DND-41 (cell line): ENCODE measurements at regions not wholly inside any gene's neighbourhood (a gene's known extent, or its start where the extent isn't known, plus 50 kb on each side); places are given as distances from the start of the nearest gene placed in this dataset.
"Not testable (repeated sequence)": the region's sequence is repeated elsewhere in the genome, so short reads cannot be mapped to it uniquely, and the experiment has no call there.

Source experiments
- ATAC-seq: fragments of 200-7000 bp; cut with Tn5 transposase; 3 replicates; pipeline ENCODE4 v1.9.1; 2021; ENCODE audit warnings: low read depth; ENCODE audit not compliant: insufficient read depth
- DNase-seq: peaks from one replicate; pipeline ENCODE4 v3.0.0-alpha.2; 2020
- H2AFZ ChIP-seq: 2 replicates; pipeline ENCODE4 v1.6.0; 2012; ENCODE audit warnings: low read depth, low read length
- H3K27ac ChIP-seq: 2 replicates; pipeline ENCODE4 v1.5.1; 2012; ENCODE audit warnings: low read length, inconsistent platforms
- H3K27me3 ChIP-seq: fragments of 200-600 bp; sonication (generic); 2 replicates; pipeline ENCODE4 v1.6.0; 2012; ENCODE audit warnings: low read length, mild to moderate bottlenecking, inconsistent platforms; ENCODE audit not compliant: insufficient read depth, poor library complexity
- H3K36me3 ChIP-seq: 2 replicates; pipeline ENCODE4 v1.5.1; 2012; ENCODE audit warnings: low read length, inconsistent platforms; ENCODE audit not compliant: insufficient read depth
- H3K4me1 ChIP-seq: 2 replicates; pipeline ENCODE4 v1.5.1; 2012; ENCODE audit warnings: mild to moderate bottlenecking, low read length; ENCODE audit not compliant: insufficient read depth
- H3K4me2 ChIP-seq: 2 replicates; pipeline ENCODE4 v1.6.0; 2012; ENCODE audit warnings: mild to moderate bottlenecking, moderate library complexity, low read length, inconsistent platforms; ENCODE audit not compliant: insufficient read depth
- H3K4me3 ChIP-seq, 2 experiments: fragments of 200-600 bp in 1 of 2; shearing (Covaris generic) in 1 of 2; 2 replicates each; pipeline ENCODE4 v1.5.1; 2012 to 2016; ENCODE audit warnings: inconsistent platforms in 2 of 2, low read length in 2 of 2, mild to moderate bottlenecking in 2 of 2, low read depth in 1 of 2, moderate library complexity in 1 of 2
- H3K79me2 ChIP-seq: 2 replicates; pipeline ENCODE4 v1.6.0; 2012; ENCODE audit warnings: low read length, inconsistent platforms; ENCODE audit not compliant: insufficient read depth
- H3K9ac ChIP-seq: 2 replicates; pipeline ENCODE4 v1.6.0; 2012; ENCODE audit warnings: low read depth, mild to moderate bottlenecking, inconsistent platforms, low read length, moderate library complexity
- H3K9me3 ChIP-seq: 2 replicates; pipeline ENCODE4 v1.5.1; 2012; ENCODE audit warnings: low read length, moderate library complexity, mild to moderate bottlenecking, inconsistent platforms; ENCODE audit not compliant: insufficient read depth, severe bottlenecking
- H4K20me1 ChIP-seq: 2 replicates; pipeline ENCODE4 v1.6.0; 2012; ENCODE audit warnings: low read length; ENCODE audit not compliant: insufficient read depth
- EZH2 ChIP-seq: IDR thresholded peaks from 3 replicates; pipeline ENCODE4 v1.6.1; 2012; ENCODE audit warnings: borderline replicate concordance, low read depth, mild to moderate bottlenecking, moderate library complexity, low read length, inconsistent platforms; ENCODE audit not compliant: severe bottlenecking
- TF ChIP-seq, protein P1 (sequence below): IDR thresholded peaks from 2 replicates; pipeline ENCODE4 v1.5.1; 2012; ENCODE audit warnings: borderline replicate concordance, low read length, moderate library complexity, mild to moderate bottlenecking; ENCODE audit not compliant: poor library complexity, severe bottlenecking; ENCODE audit errors: extremely low read depth

GRCh38 chr2:230614913-230615332, 97.7 kb upstream of the CAB39 start:
- no peak for ATAC-seq
- H3K4me1 ChIP-seq, result peaks cover 6% of the 10 kb centered on the region
- no peak for TF ChIP-seq EZH2
- TF ChIP-seq, protein P1, sequence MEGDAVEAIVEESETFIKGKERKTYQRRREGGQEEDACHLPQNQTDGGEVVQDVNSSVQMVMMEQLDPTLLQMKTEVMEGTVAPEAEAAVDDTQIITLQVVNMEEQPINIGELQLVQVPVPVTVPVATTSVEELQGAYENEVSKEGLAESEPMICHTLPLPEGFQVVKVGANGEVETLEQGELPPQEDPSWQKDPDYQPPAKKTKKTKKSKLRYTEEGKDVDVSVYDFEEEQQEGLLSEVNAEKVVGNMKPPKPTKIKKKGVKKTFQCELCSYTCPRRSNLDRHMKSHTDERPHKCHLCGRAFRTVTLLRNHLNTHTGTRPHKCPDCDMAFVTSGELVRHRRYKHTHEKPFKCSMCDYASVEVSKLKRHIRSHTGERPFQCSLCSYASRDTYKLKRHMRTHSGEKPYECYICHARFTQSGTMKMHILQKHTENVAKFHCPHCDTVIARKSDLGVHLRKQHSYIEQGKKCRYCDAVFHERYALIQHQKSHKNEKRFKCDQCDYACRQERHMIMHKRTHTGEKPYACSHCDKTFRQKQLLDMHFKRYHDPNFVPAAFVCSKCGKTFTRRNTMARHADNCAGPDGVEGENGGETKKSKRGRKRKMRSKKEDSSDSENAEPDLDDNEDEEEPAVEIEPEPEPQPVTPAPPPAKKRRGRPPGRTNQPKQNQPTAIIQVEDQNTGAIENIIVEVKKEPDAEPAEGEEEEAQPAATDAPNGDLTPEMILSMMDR, result no peak
- H3K27ac ChIP-seq, result no peak overlapping the region
- no peak for DNase-seq
- H3K4me3 ChIP-seq, result no peak overlapping the region
- no peak overlapping the region for H3K4me2 ChIP-seq
- no peaks in the 10 kb centered on the region for H3K27me3 ChIP-seq
- H3K9me3 ChIP-seq, result no peaks in the 10 kb centered on the region
- no peak overlapping the region for H2AFZ ChIP-seq
- no peak overlapping the region for H3K9ac ChIP-seq
- H4K20me1 ChIP-seq, result no peaks in the 10 kb centered on the region
- no peaks in the 10 kb centered on the region for H3K36me3 ChIP-seq
- no peaks in the 10 kb centered on the region for H3K79me2 ChIP-seq

- not testable (repeated sequence) for DNase-seq, H3K79me2 ChIP-seq, H3K27me3 ChIP-seq, H3K27ac ChIP-seq, H3K36me3 ChIP-seq, H3K9ac ChIP-seq, H2AFZ ChIP-seq, H3K4me3 ChIP-seq, H3K9me3 ChIP-seq, H3K4me1 ChIP-seq, H4K20me1 ChIP-seq, H3K4me2 ChIP-seq, ATAC-seq
Measured at GRCh38 chr2:230617256-230617706, 95.4 kb upstream of the CAB39 start.

- DNase-seq, result no peak
- TF ChIP-seq, protein P1, result no peak
- TF ChIP-seq EZH2, result no peak
- H2AFZ ChIP-seq, result no peak overlapping the region
- H3K27me3 ChIP-seq, result no peaks in the 10 kb centered on the region
- no peak for ATAC-seq
- H3K9ac ChIP-seq, result no peak overlapping the region
- no peaks in the 10 kb centered on the region for H3K4me1 ChIP-seq
- no peaks in the 10 kb centered on the region for H3K9me3 ChIP-seq
- H4K20me1 ChIP-seq, result no peaks in the 10 kb centered on the region
- no peaks in the 10 kb centered on the region for H3K79me2 ChIP-seq
- no peak overlapping the region for H3K27ac ChIP-seq
- no peak overlapping the region for H3K4me2 ChIP-seq
- H3K36me3 ChIP-seq, result no peaks in the 10 kb centered on the region
- H3K4me3 ChIP-seq, result no peak overlapping the region
Measured at GRCh38 chr2:230619491-230619890, 93.2 kb upstream of the CAB39 start.

GRCh38 chr2:230625220-230625619, 87.4 kb upstream of the CAB39 start:
- not testable (repeated sequence) for H3K4me3 ChIP-seq, H3K36me3 ChIP-seq, H3K27ac ChIP-seq, H3K4me1 ChIP-seq, ATAC-seq, H3K4me2 ChIP-seq, DNase-seq, H4K20me1 ChIP-seq, H3K27me3 ChIP-seq, H3K79me2 ChIP-seq, H3K9ac ChIP-seq, H3K9me3 ChIP-seq, H2AFZ ChIP-seq

GRCh38 chr2:230627091-230627490, 85.6 kb upstream of the CAB39 start:
- H3K27ac ChIP-seq, H3K4me2 ChIP-seq, H3K27me3 ChIP-seq, H3K9me3 ChIP-seq, ATAC-seq, H3K4me1 ChIP-seq, H4K20me1 ChIP-seq, H3K4me3 ChIP-seq, H2AFZ ChIP-seq, DNase-seq, H3K9ac ChIP-seq, H3K79me2 ChIP-seq, H3K36me3 ChIP-seq: not testable (repeated sequence)
